GM21737 (cell line): ENCODE measurements at regions not wholly inside any gene's neighbourhood (a gene's known extent, or its start where the extent isn't known, plus 50 kb on each side); places are given as distances from the start of the nearest gene placed in this dataset.

Experiments
- ATAC-seq: cut with Tn5 transposase; IDR thresholded peaks from one replicate; pipeline ENCODE4 v1.9.1; 2021; ENCODE audit warnings: mild to moderate bottlenecking, moderate library complexity; ENCODE audit not compliant: unreplicated experiment

- no peak for ATAC-seq
Measured at GRCh38 chr13:105219651-105220050, 1315.8 kb downstream of the EFNB2 start.

DNA sequence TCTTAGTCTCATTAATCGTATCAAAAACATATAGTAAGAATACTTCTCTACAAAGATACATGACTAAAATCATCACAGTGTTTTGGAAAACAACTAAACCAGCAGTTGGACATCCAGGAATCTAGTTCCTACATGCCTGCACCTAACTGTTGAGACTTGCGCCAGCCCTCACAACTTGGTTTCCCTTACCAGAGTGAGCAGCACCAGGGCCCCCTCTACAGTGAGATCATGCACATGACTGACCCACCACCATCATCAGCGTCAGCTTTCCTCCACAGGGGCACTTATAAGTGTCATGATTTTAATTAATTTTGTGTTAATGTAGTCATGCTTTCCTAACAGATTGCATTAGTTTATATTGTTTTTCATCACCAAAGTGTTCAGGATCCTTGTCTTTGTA is 1322.0 kb downstream of the EFNB2 start:
- no peak for ATAC-seq

DNA sequence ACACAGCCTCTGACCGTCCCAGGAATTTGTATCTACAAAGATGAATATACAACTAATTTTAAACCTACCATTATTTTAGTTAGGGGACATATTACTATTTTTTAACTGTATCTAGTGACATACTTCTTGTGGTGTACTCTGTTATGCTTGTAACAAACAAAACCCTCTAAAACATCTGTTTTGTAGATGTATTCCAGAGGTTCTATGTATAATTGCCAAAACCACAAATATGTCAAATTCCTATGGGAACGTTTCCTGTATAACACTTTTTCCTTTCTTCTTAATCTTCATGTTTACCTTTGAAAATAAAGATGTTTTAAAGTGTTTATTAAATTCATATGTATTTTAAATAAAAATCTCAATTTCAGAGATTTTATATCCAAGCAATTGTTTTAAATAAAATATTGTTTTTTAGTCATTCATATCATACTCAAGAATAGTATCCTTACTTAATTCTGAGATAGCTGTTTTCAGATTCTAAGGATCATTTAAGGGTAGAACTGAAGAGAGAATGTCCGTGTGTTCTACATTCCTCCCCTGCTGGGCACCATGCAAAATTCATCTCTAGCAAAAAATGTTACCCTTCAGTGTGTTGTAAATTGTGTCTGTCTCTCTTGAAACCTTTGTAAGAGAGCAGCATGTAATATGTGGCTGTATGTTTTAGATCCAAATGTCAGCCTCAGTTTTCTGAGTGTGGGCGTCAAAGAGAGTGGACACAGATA is 1327.7 kb downstream of the EFNB2 start:
- ATAC-seq: no peak

- ATAC-seq: no peak
Measured at GRCh38 chr13:105202354-105202753, 1333.1 kb downstream of the EFNB2 start.

GRCh38 chr13:105201351-105201750 is 1334.1 kb downstream of the EFNB2 start:
- no peak for ATAC-seq

GRCh38 chr13:105200181-105200580 is 1335.3 kb downstream of the EFNB2 start:
- no peak for ATAC-seq

- no peak for ATAC-seq
Measured at GRCh38 chr13:105196052-105196451, 1339.4 kb downstream of the EFNB2 start.

DNA sequence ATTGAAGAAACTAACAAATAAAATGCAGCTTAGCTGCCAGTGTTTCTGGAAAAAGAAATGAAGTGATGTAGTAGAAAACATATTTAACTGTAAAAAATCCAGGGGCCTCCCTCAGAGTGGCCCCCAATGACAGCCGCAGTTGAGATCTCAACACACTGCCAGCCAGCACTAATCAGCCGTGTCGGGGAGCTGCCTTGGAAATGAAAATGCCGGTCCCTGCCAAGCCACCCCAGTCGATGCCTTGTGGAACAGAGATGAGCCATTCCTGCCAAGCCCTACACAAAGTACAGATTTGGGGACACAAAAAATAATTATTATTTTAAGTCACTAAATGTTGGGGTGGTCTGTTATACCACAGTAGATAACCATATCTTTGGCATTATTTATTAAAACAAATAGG is 1342.4 kb downstream of the EFNB2 start:
- no peak for ATAC-seq

DNA sequence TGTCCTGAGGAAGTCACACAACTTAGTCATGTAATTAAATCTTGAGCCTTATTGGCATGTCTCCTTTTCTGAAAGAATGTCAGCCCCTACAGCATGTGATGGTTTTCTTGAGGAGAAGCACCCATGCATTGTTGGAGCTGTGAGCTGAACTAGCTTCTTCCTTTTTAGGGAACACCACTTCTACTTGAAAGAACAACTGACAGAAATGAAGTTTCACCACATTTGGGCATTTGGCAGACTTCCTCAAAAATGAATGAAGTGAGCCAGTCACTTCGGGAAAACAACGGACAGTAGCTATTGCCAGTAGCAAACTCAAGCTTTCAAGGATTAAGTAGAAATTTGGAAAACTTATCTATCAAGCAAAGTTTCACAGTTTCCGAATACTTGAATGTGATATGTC is 1351.3 kb downstream of the EFNB2 start:
- no peak for ATAC-seq

GRCh38 chr13:105177265-105177900 is 1358.1 kb downstream of the EFNB2 start:
- ATAC-seq: no peak

DNA sequence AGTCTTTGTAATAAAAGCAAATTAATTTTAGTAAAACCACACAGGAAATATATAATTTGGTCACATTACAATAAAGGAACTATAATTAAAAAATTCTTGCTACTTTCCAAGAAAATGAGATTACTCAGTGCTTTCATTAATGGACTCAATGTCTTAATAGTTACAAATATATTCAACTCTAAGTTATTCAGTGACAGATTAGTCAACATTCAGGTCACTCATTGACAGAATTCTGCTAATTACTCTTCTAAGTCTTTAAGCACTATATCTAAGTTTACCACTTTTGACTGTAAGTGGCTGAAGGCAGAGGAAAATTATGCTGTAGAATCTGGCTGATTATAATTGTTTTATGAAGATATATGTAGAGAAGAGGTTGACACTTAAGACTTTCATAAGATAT is 1365.0 kb downstream of the EFNB2 start:
- no peak for ATAC-seq

GRCh38 chr13:105168295-105168694 is 1367.2 kb downstream of the EFNB2 start:
- no peak for ATAC-seq

- ATAC-seq: no peak
Measured at GRCh38 chr13:105167385-105167784, 1368.1 kb downstream of the EFNB2 start.

- peak; percentile 69 for ATAC-seq
Measured at GRCh38 chr13:105165449-105166125, 1369.9 kb downstream of the EFNB2 start.

DNA sequence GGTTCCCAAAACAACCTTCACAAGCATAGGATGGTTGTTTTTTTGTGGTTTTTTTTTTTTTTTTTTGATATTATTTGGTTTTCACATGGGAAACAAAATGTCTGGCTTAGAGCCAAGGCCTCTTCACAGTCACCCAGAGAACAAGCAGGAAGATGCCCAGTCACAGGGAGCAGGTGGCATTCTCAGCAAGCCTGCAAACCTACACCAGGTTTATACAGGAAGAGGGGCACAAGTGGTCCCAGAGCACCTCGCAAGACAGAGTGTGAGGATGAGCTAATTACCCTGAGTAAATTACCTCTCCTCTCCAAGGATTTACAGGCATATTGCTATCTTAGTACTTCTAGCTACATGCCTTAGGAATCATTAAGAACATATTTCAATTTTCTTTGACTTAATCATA is 1375.6 kb downstream of the EFNB2 start:
- ATAC-seq: no peak

DNA sequence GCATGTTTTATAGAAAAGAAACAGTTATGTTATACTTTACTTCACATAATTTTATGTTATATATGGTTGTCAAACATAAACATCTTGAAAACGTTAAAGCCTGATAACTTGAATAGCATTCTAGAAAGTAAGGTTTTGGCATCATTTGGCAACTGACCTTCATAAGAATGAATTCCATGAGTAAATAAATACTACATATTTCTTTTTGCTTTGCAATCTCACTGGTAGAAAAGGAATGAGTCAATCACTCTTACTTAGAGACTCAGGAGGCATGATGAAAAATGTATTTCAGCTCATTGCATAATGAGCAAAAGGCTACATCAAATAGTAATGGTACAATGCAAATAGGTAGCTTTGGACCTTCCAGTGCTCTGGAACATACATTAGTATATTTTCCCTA is 1381.9 kb downstream of the EFNB2 start:
- ATAC-seq: no peak

GRCh38 chr13:105151639-105152038 is 1383.8 kb downstream of the EFNB2 start:
- ATAC-seq: no peak

DNA sequence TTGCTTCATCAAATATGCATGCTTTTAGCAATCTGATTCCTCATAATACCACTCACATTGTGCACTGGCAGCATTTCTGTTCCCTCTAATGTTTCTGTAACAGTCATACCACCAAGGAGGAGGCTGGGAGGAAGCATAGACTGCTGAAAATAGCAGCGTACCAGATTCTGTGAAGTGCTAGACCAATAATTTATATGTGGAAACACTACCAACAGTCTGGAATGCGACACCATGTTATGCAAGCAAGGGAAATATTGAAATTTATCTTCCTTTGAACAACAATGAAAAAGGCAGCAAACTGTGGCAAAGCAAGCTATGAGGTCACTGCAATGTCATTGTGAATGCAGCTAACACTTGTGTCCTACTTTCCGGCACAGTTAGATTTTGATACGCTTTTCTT is 1388.0 kb downstream of the EFNB2 start:
- no peak for ATAC-seq

DNA sequence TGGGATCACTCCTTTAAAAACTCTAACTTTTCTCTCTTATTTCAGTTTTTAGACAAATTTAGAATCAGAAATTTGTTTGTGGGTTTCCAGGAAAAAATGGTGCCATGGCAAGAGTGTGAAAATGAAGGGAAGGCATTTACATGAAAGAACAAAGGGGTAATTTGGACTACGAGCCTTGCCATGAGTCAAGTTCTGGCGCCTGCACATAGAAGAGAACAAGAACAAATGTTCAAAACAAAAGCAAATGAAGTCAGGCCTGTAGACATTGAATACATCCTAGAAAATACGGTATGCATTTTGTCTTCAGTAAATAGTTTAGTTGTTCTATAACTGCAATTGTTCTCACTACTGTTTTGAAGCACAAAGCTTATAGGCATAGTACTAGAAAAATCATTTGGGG is 1390.5 kb downstream of the EFNB2 start:
- no peak for ATAC-seq

- ATAC-seq: no peak
Measured at GRCh38 chr13:105144020-105144419, 1391.4 kb downstream of the EFNB2 start.

GRCh38 chr13:105142556-105142955 is 1392.9 kb downstream of the EFNB2 start:
- no peak for ATAC-seq
